GM18499 (cell line): ENCODE measurements at regions not wholly inside any gene's neighbourhood (a gene's known extent, or its start where the extent isn't known, plus 50 kb on each side); places are given as distances from the start of the nearest gene placed in this dataset.
"Not testable (repeated sequence)": the region's sequence is repeated elsewhere in the genome, so short reads cannot be mapped to it uniquely, and the experiment has no call there.

ENCODE experiments used
- ATAC-seq: cut with Tn5 transposase; IDR thresholded peaks from one replicate; pipeline ENCODE4 v1.9.1; 2021; ENCODE audit warnings: moderate number of reproducible peaks; ENCODE audit not compliant: insufficient read depth, unreplicated experiment

GRCh38 chr12:131440209-131441059 is 270.5 kb upstream of the SFSWAP start:
- ATAC-seq: not testable (repeated sequence)

DNA sequence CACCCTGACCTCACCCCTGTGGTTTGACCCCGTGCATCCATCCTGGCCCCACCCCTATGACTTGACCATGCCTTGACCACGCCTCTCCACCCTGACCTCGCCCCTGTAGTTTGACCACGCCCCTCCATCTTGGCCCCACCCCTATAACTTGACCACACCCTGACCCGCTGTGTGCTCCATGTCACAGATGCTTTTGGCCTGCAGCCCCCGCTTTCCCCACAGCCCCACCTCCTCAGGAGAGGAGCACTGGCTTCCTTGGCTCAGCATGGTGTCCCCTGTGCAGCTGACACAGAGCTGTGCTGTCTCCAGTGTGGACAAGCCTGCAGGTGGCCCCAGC is 269.9 kb upstream of the SFSWAP start:
- ATAC-seq: no peak

GRCh38 chr12:131441638-131442336 is 269.1 kb upstream of the SFSWAP start:
- no peak for ATAC-seq

DNA sequence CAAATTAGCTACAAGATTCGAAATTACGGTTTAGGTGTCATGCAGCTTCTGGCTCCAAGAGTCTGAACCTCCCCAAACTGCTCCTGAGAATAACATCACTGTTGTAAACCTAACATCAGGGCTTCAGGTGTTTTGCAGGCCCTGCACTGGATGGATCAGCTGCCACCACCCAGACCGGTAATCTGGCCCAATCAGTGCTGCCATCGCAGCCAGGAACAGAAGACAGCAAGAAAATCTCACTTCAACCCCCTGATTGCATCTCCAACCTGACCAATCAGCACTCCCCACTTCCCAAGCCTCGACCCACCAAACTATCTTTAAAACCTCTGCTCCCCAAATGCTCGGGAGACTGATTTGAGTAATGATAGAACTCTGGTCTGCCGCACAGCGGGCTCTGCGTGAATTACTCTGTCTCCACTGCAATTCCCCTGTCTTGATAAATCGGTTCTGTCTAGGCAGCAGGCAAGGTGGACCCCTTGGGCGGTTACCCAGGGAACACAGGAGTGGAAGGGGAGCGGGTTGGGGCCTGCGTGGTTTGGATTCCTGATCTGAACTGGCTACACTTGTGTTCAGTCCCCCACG is 268.5 kb upstream of the SFSWAP start:
- ATAC-seq: no peak

DNA sequence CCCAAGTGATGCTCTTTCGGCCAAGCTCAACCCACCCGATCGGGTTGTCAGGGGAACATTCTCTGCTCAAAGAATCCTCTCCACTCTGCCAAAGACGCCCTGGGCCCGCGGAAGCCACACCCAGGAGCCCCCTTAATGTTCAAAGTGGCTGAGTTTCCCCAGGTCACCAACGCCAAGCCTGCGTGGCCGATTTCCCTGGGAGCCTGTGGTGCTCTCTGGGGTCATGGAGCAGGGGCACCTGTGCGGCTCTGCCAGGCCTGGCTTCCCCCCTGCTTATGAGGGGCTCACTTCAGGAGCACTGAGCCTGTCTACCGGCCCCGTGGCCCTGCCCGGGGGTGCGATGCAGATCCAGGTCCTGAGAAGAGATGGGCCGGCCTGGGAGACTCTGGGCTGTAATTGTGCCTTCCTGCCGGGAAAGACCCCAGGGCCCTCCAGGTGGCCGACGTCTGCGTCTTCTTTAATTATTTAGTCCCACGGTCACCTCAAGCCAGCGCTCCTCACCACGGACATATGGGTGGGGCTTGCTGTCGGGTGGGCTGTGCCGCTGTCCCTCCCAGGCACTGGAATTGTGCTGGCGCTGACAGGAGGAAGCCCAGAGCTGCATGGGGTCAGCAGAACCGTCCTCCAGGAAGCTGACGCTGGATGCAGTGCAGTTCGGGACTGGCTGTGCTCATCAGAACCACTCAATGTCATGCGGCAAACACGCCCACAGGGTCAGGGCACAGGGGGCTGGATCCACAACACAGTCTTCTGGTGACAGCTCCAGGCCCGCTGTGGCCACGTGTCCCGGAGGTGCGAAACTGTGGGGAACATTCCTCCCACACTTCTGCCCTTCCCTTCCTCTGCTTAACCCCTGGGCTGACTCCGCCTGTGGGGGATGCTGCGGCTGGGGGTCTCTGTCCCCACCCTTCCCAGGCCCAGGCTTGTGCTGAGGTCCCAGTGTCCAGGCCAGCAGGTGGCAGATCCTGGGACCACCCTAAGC is 267.6 kb upstream of the SFSWAP start:
- ATAC-seq: no peak

DNA sequence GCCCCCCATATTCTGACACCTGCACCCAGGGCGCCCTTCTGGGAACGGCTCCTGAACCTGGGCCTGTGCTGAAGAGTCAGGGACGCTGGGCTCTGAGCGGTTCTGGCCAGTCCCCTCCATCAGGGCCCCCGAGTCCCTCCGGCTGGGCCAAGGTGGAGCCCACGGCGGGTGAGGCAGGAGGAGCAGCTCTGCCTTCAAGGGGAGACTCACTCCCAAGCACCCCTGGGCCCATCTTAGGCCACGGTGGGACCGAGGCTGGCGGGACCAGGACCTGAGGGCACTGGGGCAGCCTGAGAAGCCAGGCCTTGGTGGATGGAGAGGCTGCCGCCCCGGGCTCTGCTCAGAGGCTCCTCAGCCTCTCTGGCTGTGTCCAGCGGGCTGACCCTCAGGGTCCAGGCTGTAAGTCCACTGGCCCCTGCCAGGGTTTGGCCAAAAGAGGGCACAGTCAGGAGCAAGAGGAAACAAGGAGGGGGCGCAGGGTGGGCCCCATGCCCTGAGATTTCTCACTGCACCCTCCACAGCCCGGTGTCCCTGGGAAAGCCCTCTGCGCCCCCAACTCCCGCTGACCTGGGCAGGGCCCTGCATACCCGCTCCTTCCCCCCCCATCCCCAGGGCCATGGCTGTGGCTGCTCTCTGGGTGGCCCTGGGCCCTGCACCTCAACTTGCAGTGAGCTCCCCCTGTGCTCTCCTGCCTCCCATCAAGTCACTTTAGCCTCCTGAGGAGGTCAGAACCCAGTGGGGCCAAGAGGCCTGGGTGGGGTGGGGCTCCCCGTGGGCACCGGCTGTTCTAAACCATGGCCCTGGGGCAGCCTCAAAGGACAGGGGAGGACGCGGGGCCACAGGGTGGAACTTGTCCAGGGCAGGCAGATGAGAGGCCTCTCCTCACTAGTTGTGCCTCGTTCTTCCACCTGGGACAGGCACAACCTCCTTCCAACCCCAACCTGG is 266.4 kb upstream of the SFSWAP start:
- ATAC-seq: no peak

- no peak for ATAC-seq
Observed at GRCh38 chr12:131445184-131445774, 265.6 kb upstream of the SFSWAP start.

- ATAC-seq: no peak
Observed at GRCh38 chr12:131445795-131446194, 265.1 kb upstream of the SFSWAP start.

DNA sequence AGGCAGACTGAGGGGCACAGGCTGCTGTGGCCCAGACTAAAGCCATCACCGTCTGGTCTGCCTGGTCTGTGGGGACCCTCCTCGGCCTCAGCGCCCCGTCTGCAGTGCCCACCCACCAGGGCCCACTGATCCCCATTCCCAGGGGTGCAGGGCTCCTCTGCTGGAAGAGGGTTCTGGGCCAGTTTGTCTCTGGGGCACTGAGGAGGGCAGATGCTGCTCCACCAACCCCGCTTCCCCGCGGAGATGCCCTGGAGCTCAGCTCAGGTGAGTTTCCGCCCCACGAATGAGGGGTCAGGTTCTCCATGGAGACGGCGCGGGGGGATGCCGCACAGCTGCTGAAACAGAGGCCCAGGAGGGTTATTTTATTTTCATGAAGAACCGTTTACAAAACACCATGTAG is 263.3 kb upstream of the SFSWAP start:
- ATAC-seq: not testable (repeated sequence)

DNA sequence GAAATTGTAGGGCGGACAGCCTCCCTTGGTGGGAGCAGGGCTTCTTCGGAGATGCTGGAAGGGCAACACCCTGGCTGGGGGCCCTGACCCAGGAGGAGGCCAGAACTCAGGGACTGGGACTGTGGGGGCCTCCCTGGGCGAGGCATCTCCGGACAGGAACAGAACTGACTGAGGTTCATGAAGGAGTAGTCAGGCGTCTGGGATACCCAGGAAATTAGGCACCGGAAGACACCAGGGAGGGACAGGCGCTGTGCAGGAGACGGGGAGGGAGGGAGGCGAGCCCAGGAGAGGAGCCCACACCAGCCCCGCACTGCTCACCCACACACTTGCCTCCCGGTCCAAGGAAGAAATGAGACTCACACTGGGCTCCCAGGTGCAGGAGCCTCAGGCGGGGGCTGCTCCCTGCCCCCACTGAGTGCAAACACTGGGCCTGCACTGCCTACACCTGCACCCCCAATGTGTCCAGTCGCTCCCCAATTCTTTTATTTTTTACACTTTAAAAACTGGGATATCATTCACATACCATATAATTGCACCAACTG is 262.6 kb upstream of the SFSWAP start:
- no peak for ATAC-seq

- ATAC-seq: no peak
Observed at GRCh38 chr12:131449027-131449426, 261.9 kb upstream of the SFSWAP start.

- ATAC-seq: no peak
Observed at GRCh38 chr12:131452444-131452860, 258.4 kb upstream of the SFSWAP start.

- ATAC-seq: no peak
Observed at GRCh38 chr12:131454418-131455217, 256.3 kb upstream of the SFSWAP start.

DNA sequence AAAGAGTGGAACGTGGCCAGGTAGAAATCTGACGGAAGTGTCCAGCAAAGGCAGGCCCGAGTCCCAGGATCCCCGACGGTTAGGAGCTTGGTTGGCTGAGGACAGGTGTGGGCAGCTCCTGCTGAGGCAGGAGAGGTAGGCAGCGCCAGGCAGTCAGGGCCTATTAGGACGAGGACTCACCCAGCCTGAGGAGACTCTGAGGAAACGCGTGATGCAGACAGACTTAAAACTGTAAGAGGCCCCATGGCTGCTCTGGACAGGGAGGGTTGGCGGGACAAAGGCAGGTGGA is 255.7 kb upstream of the SFSWAP start:
- ATAC-seq: no peak

DNA sequence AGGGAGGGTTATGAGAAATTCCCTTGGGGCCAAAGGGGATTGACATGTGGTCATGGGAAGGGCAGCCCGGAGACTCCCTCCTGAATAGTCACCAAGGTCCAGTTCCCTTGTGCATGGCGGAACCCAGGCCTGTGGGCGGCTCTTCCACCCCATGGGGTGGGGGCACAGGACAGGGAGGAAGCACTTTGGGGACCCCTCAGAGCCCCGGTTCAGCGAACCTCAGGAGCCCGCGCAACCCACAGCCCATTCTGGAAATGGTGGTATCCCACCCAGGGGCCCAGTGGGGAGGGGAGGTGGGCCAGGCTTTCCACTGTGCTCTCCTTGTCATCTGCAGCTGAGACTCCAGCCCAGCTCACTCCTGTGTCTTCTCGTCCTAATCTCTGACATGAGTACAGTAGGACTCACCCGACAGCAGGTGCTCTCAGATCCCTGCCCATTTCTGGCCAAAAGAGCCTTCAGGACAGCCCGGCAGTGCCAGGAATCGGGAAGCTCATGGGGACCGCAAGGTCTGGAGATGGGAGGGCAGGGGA is 255.2 kb upstream of the SFSWAP start:
- ATAC-seq: no peak

DNA sequence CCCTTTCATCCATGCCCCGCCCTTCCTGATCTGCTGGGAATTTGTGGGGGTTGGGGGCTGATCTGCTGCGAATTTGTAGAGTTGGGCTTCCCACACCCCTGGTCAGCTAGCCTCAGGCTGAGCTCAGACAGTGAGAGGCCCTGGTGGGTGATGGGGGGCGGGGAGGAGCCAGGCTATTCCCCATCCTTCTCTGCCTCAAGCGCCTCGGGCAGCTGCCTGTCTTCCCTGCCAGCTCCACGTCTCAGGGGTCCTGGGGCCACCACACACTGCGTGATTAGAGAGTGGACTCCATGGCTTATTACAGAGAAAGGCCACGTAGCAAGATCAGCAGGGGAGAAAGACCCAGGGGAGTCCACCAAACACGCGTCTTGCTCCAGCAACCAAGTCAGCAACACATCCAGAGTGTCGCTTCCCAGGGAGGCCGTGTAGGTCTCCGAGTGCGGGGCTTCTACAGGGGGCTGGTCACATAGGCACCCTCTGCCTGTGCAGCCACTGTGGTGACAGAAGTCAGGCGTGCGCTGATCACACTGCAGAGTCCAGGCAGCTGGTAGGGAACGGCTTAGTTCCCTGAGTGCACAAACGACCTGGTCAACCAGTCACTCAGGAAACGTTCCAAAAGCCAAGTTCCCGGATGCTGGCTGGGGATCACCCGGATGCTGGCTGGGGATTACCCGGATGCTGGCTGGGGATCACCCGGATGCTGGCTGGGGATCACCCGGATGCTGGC is 254.4 kb upstream of the SFSWAP start:
- ATAC-seq: no peak

GRCh38 chr12:131457028-131457310 is 253.9 kb upstream of the SFSWAP start:
- ATAC-seq: no peak
